ENCODE measurements at regions not wholly inside any gene's neighbourhood (a gene's known extent, or its start where the extent isn't known, plus 50 kb on each side); places are given as distances from the start of the nearest gene placed in this dataset.
A peak's percentile ranks its signal among the peaks of the same experiment; 100 is the strongest.

- Histone ChIP-seq H3K4me1 (ENCODE audit: insufficient read depth, low read length) (no peaks in the 10 kb centered on the region), H3K27ac (ENCODE audit: low read depth, low read length) (no peak overlapping the region), H3K27me3 (ENCODE audit: insufficient read depth, low read length) (no peaks in the 10 kb centered on the region), H3K4me3 (ENCODE audit: low read length in 2 of 2) (no peak overlapping the region), H3K36me3 (ENCODE audit: insufficient read depth, low read length) (no peaks in the 10 kb centered on the region), H3K9me3 (ENCODE audit: control insufficient read depth in 1 of 2, low read length in 2 of 2) (no peaks in the 10 kb centered on the region)
- Mint-ChIP-seq H3K9me3 (peaks cover 0 to 5% (median 0%) of the 10 kb centered on the region in 8 donors), H3K4me3 (no peak overlapping the region), H3K36me3 (no peaks in the 10 kb centered on the region), H3K27me3 (no peaks in the 10 kb centered on the region), H3K27ac (no peak overlapping the region), H3K4me1 (peaks cover 0 to 3% (median 0%) of the 10 kb centered on the region in 4 donors)
- DNase-seq: no peak
- intact Hi-C loops (cut with micrococcal nuclease): loop anchor here (5.0 kb wide), 3 partner anchors 179 to 859 kb away; partner anchors contain the start of gene NDUFAF5
- ChIA-PET CTCF (ENCODE audit: partially characterized antibody) (no interaction called here), POLR2A (ENCODE audit: partially characterized antibody) (no interaction called here)
These were observed 80.4 kb upstream of the SPTLC3 start for GRCh38 chr20:12928358-12928754.

GRCh38 chr20:12928755-12929401 lies 79.9 kb upstream of the SPTLC3 start:
- Histone ChIP-seq H3K4me3 (ENCODE audit: low read length in 2 of 2) (no peak overlapping the region), H3K9me3 (ENCODE audit: control insufficient read depth in 1 of 2, low read length in 2 of 2) (no peaks in the 10 kb centered on the region), H3K36me3 (ENCODE audit: insufficient read depth, low read length) (no peaks in the 10 kb centered on the region), H3K27ac (ENCODE audit: low read depth, low read length) (no peak overlapping the region), H3K27me3 (ENCODE audit: insufficient read depth, low read length) (no peaks in the 10 kb centered on the region), H3K4me1 (ENCODE audit: insufficient read depth, low read length) (no peaks in the 10 kb centered on the region)
- Mint-ChIP-seq H3K9me3 (peaks cover 0 to 4% (median 0%) of the 10 kb centered on the region in 8 donors), H3K36me3 (no peaks in the 10 kb centered on the region), H3K4me3 (no peak overlapping the region), H3K4me1 (peaks cover 0 to 3% (median 0%) of the 10 kb centered on the region in 4 donors), H3K27ac (peak overlapping the region in 1 of 7 donors; percentile 23), H3K27me3 (no peaks in the 10 kb centered on the region)
- no peak for DNase-seq
- ChIA-PET POLR2A (ENCODE audit: partially characterized antibody) (no interaction called here), CTCF (ENCODE audit: partially characterized antibody) (no interaction called here)
- intact Hi-C loops (cut with micrococcal nuclease): loop anchor here (5.0 kb wide), 3 partner anchors 178 to 858 kb away; partner anchors contain the start of gene NDUFAF5

GRCh38 chr20:12936020-12936419 lies 72.8 kb upstream of the SPTLC3 start:
- CTCF ChIA-PET (ENCODE audit: partially characterized antibody): no interaction called here
- intact Hi-C loops (cut with micrococcal nuclease): no loop called here

GRCh38 chr20:12936524-12936923 lies 72.2 kb upstream of the SPTLC3 start:
- Mint-ChIP-seq H3K4me3 (no peak overlapping the region), H3K4me1 (no peaks in the 10 kb centered on the region), H3K36me3 (no peaks in the 10 kb centered on the region), H3K27me3 (peaks cover 1 to 2% of the 10 kb centered on the region in 2 donors), H3K27ac (no peak overlapping the region), H3K9me3 (peaks cover 0 to 3% (median under 1%) of the 10 kb centered on the region in 8 donors)
- Histone ChIP-seq H3K9me3 (ENCODE audit: control insufficient read depth in 1 of 2, low read length in 2 of 2) (no peaks in the 10 kb centered on the region), H3K36me3 (ENCODE audit: insufficient read depth, low read length) (no peaks in the 10 kb centered on the region), H3K27me3 (ENCODE audit: insufficient read depth, low read length) (no peaks in the 10 kb centered on the region), H3K4me3 (ENCODE audit: low read length in 2 of 2) (no peak overlapping the region), H3K4me1 (ENCODE audit: insufficient read depth, low read length) (no peaks in the 10 kb centered on the region), H3K27ac (ENCODE audit: low read depth, low read length) (no peak overlapping the region)
- ChIA-PET CTCF (ENCODE audit: partially characterized antibody) (no interaction called here), POLR2A (ENCODE audit: partially characterized antibody) (no interaction called here)
- intact Hi-C loops (cut with micrococcal nuclease): no loop called here
- no peak for DNase-seq

More at GRCh38 chr20:12936020-12936419, 72.8 kb upstream of the SPTLC3 start:
- POLR2A ChIA-PET (ENCODE audit: partially characterized antibody): no interaction called here
- H3K9me3 ChIP-seq (ENCODE audit: control insufficient read depth in 1 of 2, low read length in 2 of 2): no peaks in the 10 kb centered on the region
- no peak overlapping the region for H3K27ac Mint-ChIP-seq
- no peak overlapping the region for H3K4me3 ChIP-seq (ENCODE audit: low read length in 2 of 2)
- DNase-seq: no peak
- no peaks in the 10 kb centered on the region for H3K27me3 ChIP-seq (ENCODE audit: insufficient read depth, low read length)
- H3K27ac ChIP-seq (ENCODE audit: low read depth, low read length): no peak overlapping the region
- H3K4me3 Mint-ChIP-seq: no peak overlapping the region
- no peaks in the 10 kb centered on the region for H3K36me3 Mint-ChIP-seq
- H3K4me1 Mint-ChIP-seq: no peaks in the 10 kb centered on the region
- H3K4me1 ChIP-seq (ENCODE audit: insufficient read depth, low read length): no peaks in the 10 kb centered on the region
- peaks cover 0 to 3% (median under 1%) of the 10 kb centered on the region in 8 donors for H3K9me3 Mint-ChIP-seq
- H3K27me3 Mint-ChIP-seq: peaks cover 0 to 2% of the 10 kb centered on the region in 2 donors
- H3K36me3 ChIP-seq (ENCODE audit: insufficient read depth, low read length): no peaks in the 10 kb centered on the region

GRCh38 chr20:12941025-12941424 lies 67.7 kb upstream of the SPTLC3 start:
- Histone ChIP-seq H3K27me3 (ENCODE audit: insufficient read depth, low read length) (no peaks in the 10 kb centered on the region), H3K27ac (ENCODE audit: low read depth, low read length) (no peak overlapping the region), H3K4me3 (ENCODE audit: low read length in 2 of 2) (no peak overlapping the region), H3K4me1 (ENCODE audit: insufficient read depth, low read length) (no peaks in the 10 kb centered on the region), H3K36me3 (ENCODE audit: insufficient read depth, low read length) (no peaks in the 10 kb centered on the region), H3K9me3 (ENCODE audit: control insufficient read depth in 1 of 2, low read length in 2 of 2) (no peaks in the 10 kb centered on the region)
- Mint-ChIP-seq H3K4me1 (no peaks in the 10 kb centered on the region), H3K27ac (no peak overlapping the region), H3K27me3 (peaks cover 1 to 2% of the 10 kb centered on the region in 2 donors), H3K9me3 (peaks cover 0 to 3% (median 0%) of the 10 kb centered on the region in 8 donors), H3K36me3 (no peaks in the 10 kb centered on the region), H3K4me3 (no peak overlapping the region)
- DNase-seq: no peak
- ChIA-PET CTCF (ENCODE audit: partially characterized antibody) (no interaction called here), POLR2A (ENCODE audit: partially characterized antibody) (no interaction called here)
- intact Hi-C loops (cut with micrococcal nuclease): no loop called here

GRCh38 chr20:12942123-12942522 lies 66.6 kb upstream of the SPTLC3 start:
- Histone ChIP-seq H3K4me3 (ENCODE audit: low read length in 2 of 2) (no peak overlapping the region), H3K27ac (ENCODE audit: low read depth, low read length) (no peak overlapping the region), H3K9me3 (ENCODE audit: control insufficient read depth in 1 of 2, low read length in 2 of 2) (no peaks in the 10 kb centered on the region), H3K27me3 (ENCODE audit: insufficient read depth, low read length) (no peaks in the 10 kb centered on the region), H3K36me3 (ENCODE audit: insufficient read depth, low read length) (no peaks in the 10 kb centered on the region), H3K4me1 (ENCODE audit: insufficient read depth, low read length) (no peaks in the 10 kb centered on the region)
- Mint-ChIP-seq H3K27me3 (peaks cover 0 to 1% of the 10 kb centered on the region in 2 donors), H3K4me1 (no peaks in the 10 kb centered on the region), H3K9me3 (peaks cover 0 to 2% (median 0%) of the 10 kb centered on the region in 8 donors), H3K36me3 (no peaks in the 10 kb centered on the region), H3K27ac (no peak overlapping the region), H3K4me3 (no peak overlapping the region)
- no peak for DNase-seq
- ChIA-PET POLR2A (ENCODE audit: partially characterized antibody) (no interaction called here), CTCF (ENCODE audit: partially characterized antibody) (no interaction called here)
- intact Hi-C loops (cut with micrococcal nuclease): no loop called here

- H3K27ac ChIP-seq (ENCODE audit: low read depth, low read length): no peak overlapping the region
- ChIA-PET CTCF (ENCODE audit: partially characterized antibody) (no interaction called here), POLR2A (ENCODE audit: partially characterized antibody) (no interaction called here)
- no peak overlapping the region for H3K4me3 Mint-ChIP-seq
- H3K27me3 Mint-ChIP-seq: no peaks in the 10 kb centered on the region
- no peak overlapping the region for H3K27ac Mint-ChIP-seq
- H3K4me1 Mint-ChIP-seq: no peaks in the 10 kb centered on the region
- no peaks in the 10 kb centered on the region for H3K36me3 ChIP-seq (ENCODE audit: insufficient read depth, low read length)
- no peaks in the 10 kb centered on the region for H3K4me1 ChIP-seq (ENCODE audit: insufficient read depth, low read length)
- no peak overlapping the region for H3K4me3 ChIP-seq (ENCODE audit: low read length in 2 of 2)
- no peaks in the 10 kb centered on the region for H3K36me3 Mint-ChIP-seq
- intact Hi-C loops (cut with micrococcal nuclease): no loop called here
- H3K9me3 ChIP-seq (ENCODE audit: control insufficient read depth in 1 of 2, low read length in 2 of 2): no peaks in the 10 kb centered on the region
- peaks cover 0 to 1% (median 0%) of the 10 kb centered on the region in 8 donors for H3K9me3 Mint-ChIP-seq
- no peaks in the 10 kb centered on the region for H3K27me3 ChIP-seq (ENCODE audit: insufficient read depth, low read length)
- DNase-seq: no peak
These were observed 62.0 kb upstream of the SPTLC3 start for GRCh38 chr20:12946789-12947188.

Data from CD4-positive, alpha-beta memory T cell (primary cell).